Activated naive CD8-positive, alpha-beta T cell treated with anti-CD3 and anti-CD28 coated beads, Interleukin-2, amount 10 ng/mL, durations not matched to agents 7 days and 5 days (primary cell): ENCODE measurements at regions not wholly inside any gene's neighbourhood (a gene's known extent, or its start where the extent isn't known, plus 50 kb on each side); places are given as distances from the start of the nearest gene placed in this dataset.
"Not testable (repeated sequence)": the region's sequence is repeated elsewhere in the genome, so short reads cannot be mapped to it uniquely, and the experiment has no call there.

ENCODE experiments used
- ATAC-seq: fragments of 150-1000 bp; cut with Tn5 transposase; one replicate; pipeline ENCODE4 v1.10.0; 2021; ENCODE audit warnings: low read depth, moderate library complexity
- POLR2A ChIA-PET: fragments of 350-600 bp; sonication (Branson Sonifier 250); formaldehyde crosslinking; loops from one replicate; lab custom pipeline; 2021; ENCODE audit warnings: antibody characterized with exemption; lab: Charles Lee
- DNase-seq: peaks from one replicate; pipeline ENCODE4 v3.0.0; 2021
- H3K27ac Mint-ChIP-seq: one replicate; pipeline ENCODE4 v1.8.0; 2022; ENCODE audit warnings: mild to moderate bottlenecking, mixed read lengths
- H3K27me3 Mint-ChIP-seq: one replicate; pipeline ENCODE4 v1.8.0; 2022; ENCODE audit warnings: mild to moderate bottlenecking, moderate library complexity, mixed read lengths
- H3K36me3 Mint-ChIP-seq: one replicate; pipeline ENCODE4 v1.8.0; 2021; ENCODE audit warnings: mild to moderate bottlenecking, mixed read lengths
- H3K4me1 Mint-ChIP-seq: one replicate; pipeline ENCODE4 v1.8.0; 2021; ENCODE audit warnings: mixed read lengths
- H3K4me3 Mint-ChIP-seq: one replicate; pipeline ENCODE4 v1.8.0; 2022; ENCODE audit warnings: mild to moderate bottlenecking, moderate library complexity, mixed read lengths
- H3K9me3 Mint-ChIP-seq: one replicate; pipeline ENCODE4 v1.8.0; 2021; ENCODE audit warnings: mixed read lengths

DNA sequence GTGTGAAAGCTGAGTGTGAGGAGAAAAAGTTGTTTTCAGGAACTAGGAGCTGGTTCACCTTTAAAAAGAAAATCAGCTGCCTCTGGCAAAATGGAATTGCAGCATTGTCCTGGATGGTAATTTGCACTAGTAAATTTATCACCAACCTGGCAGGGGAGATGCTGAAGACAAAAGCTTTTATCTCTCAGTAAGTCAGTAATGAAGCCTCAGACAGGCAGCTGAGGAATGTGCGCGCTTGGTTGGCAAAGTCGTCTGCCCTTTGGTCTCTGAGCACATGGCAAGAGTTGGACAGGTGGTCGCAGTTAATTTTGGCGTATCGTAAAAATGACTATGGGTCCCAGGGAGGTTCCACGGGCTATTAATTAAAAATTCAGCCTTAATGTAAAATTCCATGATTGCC is 131.9 kb downstream of the BACH1 start:
- no peaks in the 10 kb centered on the region for H3K27me3 Mint-ChIP-seq
- ATAC-seq (no peak), DNase-seq (no peak)
- H3K27ac Mint-ChIP-seq = no peak overlapping the region
- H3K4me3 Mint-ChIP-seq = no peak overlapping the region
- peaks cover 10% of the 10 kb centered on the region for H3K4me1 Mint-ChIP-seq
- H3K36me3 Mint-ChIP-seq = peaks cover 2% of the 10 kb centered on the region
- no peaks in the 10 kb centered on the region for H3K9me3 Mint-ChIP-seq
- POLR2A ChIA-PET = no interaction called here

DNA sequence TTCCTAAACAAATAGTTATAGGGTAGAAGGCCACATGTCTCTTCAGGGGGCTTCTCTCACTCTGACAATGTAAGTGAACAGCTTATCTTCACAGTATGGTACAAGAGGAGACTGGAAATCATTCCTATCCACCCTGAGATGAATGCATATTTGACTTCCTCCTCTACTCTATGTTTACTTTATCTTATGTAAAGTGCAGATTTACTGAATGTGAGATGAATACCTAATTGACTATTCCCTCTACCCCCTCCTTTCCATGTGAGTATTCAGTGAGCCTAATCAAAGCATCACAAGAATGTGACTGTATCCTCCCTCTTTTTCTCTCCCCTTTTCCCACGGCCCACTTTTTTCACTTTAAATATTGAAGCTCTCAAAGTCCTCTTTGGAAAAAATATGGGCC is 132.5 kb downstream of the BACH1 start:
- peaks cover 5% of the 10 kb centered on the region for H3K36me3 Mint-ChIP-seq
- POLR2A ChIA-PET = no interaction called here
- peaks cover 16% of the 10 kb centered on the region for H3K4me1 Mint-ChIP-seq
- H3K27me3 Mint-ChIP-seq = no peaks in the 10 kb centered on the region
- H3K9me3 Mint-ChIP-seq = peaks cover 2% of the 10 kb centered on the region
- no peak overlapping the region for H3K27ac Mint-ChIP-seq
- no peak overlapping the region for H3K4me3 Mint-ChIP-seq
- no peak for DNase-seq
- ATAC-seq = no peak

DNA sequence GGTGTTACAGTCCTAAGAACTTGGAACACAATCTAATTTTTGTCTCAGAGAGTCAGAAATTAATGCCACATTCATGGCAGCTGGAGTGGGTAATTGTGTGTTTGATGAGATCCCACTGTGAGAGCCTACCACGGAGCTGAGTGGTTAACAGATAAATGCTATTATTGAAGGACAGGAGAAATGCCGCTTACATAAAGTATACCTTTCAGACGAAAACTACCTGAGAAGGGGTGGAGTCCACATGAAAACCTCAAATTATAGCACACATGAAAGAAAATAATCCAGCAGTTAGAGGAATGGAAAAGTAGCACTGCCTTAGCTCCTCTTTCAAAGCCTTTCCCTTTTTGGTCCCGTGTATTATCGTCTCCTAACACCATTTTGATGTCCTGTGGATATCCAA is 133.0 kb downstream of the BACH1 start:
- Mint-ChIP-seq H3K4me3 (no peak overlapping the region), H3K27me3 (no peaks in the 10 kb centered on the region), H3K4me1 (peaks cover 21% of the 10 kb centered on the region), H3K36me3 (peaks cover 5% of the 10 kb centered on the region), H3K9me3 (peaks cover 2% of the 10 kb centered on the region), H3K27ac (no peak overlapping the region)
- DNase-seq = no peak
- no peak for ATAC-seq
- POLR2A ChIA-PET = interaction anchor here (1.0 kb wide), 1 partner anchor 16 kb away, joined by 3 read pairs; no protein-coding TSS in a partner anchor

DNA sequence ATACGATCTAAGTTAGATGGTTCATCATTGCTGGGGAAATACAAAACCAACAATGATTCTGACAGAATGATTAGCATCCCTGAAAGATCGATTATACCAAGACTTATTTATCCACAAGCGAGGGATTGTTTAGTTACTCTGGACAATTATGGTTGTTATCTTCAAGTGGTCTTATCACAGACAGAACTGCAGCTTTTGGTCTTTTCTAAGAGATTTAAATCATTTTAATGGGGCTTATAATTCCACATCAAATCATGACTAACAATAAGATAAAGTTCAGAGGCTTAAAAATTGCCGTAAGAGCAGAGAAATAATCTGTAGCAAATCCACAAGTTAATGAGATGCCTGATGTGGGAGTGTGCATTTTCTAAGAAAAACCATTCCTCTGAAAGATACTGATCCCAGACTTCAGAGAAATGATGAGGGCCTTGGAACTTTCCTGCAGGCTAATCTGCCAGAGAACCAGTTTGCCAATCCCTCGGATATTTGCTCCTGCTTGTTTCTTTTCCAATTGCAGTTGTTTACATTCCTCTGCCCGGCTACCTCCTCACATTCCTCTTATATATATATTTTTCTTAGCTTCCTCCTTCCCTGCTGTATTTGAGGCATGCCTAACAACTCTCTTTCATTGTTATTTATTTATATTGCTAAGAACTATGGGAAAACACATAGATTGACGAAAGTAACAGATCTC is 134.8 kb downstream of the BACH1 start:
- Mint-ChIP-seq H3K36me3 (peaks cover 9% of the 10 kb centered on the region), H3K4me1 (peaks cover 25% of the 10 kb centered on the region), H3K4me3 (no peak overlapping the region), H3K27ac (no peak overlapping the region), H3K27me3 (no peaks in the 10 kb centered on the region), H3K9me3 (peaks cover 2% of the 10 kb centered on the region)
- POLR2A ChIA-PET = no interaction called here
- ATAC-seq (no peak), DNase-seq (no peak)

DNA sequence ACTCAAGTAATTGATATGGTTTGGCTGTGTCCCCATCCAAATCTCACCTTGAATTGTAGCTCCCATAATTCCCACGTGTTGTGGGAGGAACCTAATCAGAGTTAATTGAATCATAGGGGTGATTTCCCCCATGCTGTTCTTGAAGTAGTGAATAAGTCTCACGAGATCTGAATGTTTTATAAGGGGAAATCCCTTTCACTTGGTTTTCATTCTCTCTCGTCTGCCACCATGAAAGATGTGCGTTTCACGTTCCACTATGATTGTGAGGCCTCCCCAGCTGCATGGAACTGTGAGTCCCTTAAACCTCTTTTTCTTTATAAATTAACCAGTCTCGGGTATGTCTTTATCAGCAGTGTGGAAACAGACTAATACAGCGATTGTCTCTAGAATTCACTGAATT is 135.4 kb downstream of the BACH1 start:
- Mint-ChIP-seq H3K36me3 (peaks cover 9% of the 10 kb centered on the region), H3K4me1 (peaks cover 25% of the 10 kb centered on the region), H3K27ac (no peak overlapping the region), H3K4me3 (no peak overlapping the region), H3K9me3 (peaks cover 2% of the 10 kb centered on the region), H3K27me3 (no peaks in the 10 kb centered on the region)
- ATAC-seq (no peak), DNase-seq (no peak)
- POLR2A ChIA-PET = no interaction called here

DNA sequence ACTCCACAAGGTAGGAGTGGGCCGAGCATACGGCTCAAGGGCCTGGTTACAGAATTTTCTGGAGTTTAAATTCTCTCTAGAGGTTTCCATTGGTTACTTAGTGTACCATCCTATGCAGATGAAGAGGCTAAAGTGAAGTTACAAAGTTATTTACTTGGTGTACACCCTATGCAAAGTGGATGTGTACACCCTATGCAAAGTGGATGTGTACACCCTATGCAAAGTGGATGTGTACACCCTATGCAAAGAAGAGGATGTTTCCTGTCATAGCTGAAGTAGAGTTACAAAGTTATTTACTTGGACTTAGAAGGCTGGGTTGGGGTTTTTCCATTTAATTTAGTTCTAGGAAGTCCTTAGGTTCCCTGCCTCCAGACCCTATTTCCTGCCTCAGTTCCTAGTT is 136.3 kb downstream of the BACH1 start:
- H3K27me3 Mint-ChIP-seq, H3K9me3 Mint-ChIP-seq, H3K4me3 Mint-ChIP-seq, DNase-seq, H3K27ac Mint-ChIP-seq, ATAC-seq, H3K36me3 Mint-ChIP-seq: not testable (repeated sequence)
- POLR2A ChIA-PET = interaction anchor here (2.0 kb wide), 1 partner anchor 15 kb away, joined by 4 read pairs; no protein-coding TSS in a partner anchor
- peaks cover 25% of the 10 kb centered on the region for H3K4me1 Mint-ChIP-seq

GRCh38 chr21:29436143-29436542 is 137.4 kb downstream of the BACH1 start:
- Mint-ChIP-seq H3K4me1 (peaks cover 25% of the 10 kb centered on the region), H3K36me3 (peaks cover 9% of the 10 kb centered on the region), H3K27me3 (no peaks in the 10 kb centered on the region), H3K4me3 (peak overlapping the region; percentile 71), H3K27ac (peak overlapping the region; percentile 84), H3K9me3 (peaks cover 2% of the 10 kb centered on the region)
- DNase-seq (peak; percentile 37), ATAC-seq (peak; percentile 88)
- POLR2A ChIA-PET = interaction anchor here (0.6 to 2.0 kb wide), 2 partner anchors 14 to 85 kb away, joined by 4 to 5 read pairs; no protein-coding TSS in a partner anchor

GRCh38 chr21:29436650-29437049 is 137.9 kb downstream of the BACH1 start:
- POLR2A ChIA-PET = interaction anchor here (0.6 to 2.0 kb wide), 2 partner anchors 13 to 85 kb away, joined by 4 to 5 read pairs; no protein-coding TSS in a partner anchor
- peaks cover 9% of the 10 kb centered on the region for H3K36me3 Mint-ChIP-seq
- DNase-seq = no peak

DNA sequence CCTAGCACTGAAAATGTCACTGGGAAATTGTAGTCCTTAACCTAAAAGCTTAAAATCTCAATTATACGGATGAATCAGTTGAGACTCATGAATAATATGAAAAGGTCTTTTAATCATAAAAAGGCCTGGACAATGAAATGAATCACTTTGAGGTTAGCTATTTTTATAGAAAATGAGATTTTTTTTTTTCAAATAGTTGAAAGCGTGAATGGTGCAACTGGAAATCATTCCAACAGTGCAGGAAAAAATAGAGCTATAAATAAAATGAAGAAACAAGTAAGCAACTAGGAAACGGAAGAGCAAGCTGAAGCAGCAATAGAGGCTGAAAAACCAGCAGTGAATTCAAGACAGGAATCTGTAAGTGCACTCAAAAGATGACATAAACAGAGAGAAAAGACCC is 142.9 kb downstream of the BACH1 start:
- no peak overlapping the region for H3K27ac Mint-ChIP-seq
- ATAC-seq (no peak), DNase-seq (no peak)
- peaks cover 5% of the 10 kb centered on the region for H3K36me3 Mint-ChIP-seq
- POLR2A ChIA-PET = no interaction called here
- H3K4me1 Mint-ChIP-seq = peaks cover 5% of the 10 kb centered on the region
- H3K9me3 Mint-ChIP-seq = no peaks in the 10 kb centered on the region
- no peaks in the 10 kb centered on the region for H3K27me3 Mint-ChIP-seq
- no peak overlapping the region for H3K4me3 Mint-ChIP-seq

More at GRCh38 chr21:29436650-29437049, 137.9 kb downstream of the BACH1 start:
- peak; percentile 35 for ATAC-seq
- Mint-ChIP-seq H3K27me3 (no peaks in the 10 kb centered on the region), H3K4me3 (peak overlapping the region; percentile 71), H3K9me3 (peaks cover 2% of the 10 kb centered on the region), H3K4me1 (peaks cover 25% of the 10 kb centered on the region), H3K27ac (peak overlapping the region; percentile 84)

DNA sequence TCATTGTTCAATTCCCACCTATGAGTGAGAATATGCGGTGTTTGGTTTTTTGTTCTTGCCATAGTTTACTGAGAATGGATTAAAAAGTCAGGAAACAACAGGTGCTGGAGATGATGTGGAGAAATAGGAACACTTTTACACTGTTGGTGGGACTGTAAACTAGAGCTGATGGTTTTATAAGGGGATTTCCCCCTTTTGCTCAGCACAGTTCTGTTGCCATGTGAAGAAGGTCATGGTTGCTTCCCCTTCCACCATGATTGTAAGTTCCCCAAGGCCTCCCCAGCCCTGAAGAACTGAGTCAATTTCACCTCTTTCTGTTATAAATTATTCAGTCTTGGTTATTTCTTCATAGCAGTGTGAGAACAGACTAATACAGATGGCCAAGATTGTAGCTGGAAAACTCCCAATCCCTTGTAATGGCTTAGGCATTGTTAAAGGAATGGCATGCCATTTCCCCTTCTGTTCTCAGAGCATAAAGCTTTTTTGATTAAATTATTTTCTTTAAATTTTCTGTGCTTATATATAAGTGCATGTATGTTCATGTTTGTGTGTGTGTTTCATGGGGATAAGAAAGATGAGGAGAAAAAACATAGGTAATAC is 144.8 kb downstream of the BACH1 start:
- ATAC-seq = no peak
- no peak overlapping the region for H3K4me3 Mint-ChIP-seq
- no peaks in the 10 kb centered on the region for H3K27me3 Mint-ChIP-seq
- POLR2A ChIA-PET = no interaction called here
- peaks cover 2% of the 10 kb centered on the region for H3K36me3 Mint-ChIP-seq
- no peak overlapping the region for H3K27ac Mint-ChIP-seq
- H3K4me1 Mint-ChIP-seq = no peaks in the 10 kb centered on the region
- no peak for DNase-seq
- H3K9me3 Mint-ChIP-seq = peaks cover 4% of the 10 kb centered on the region

GRCh38 chr21:29448766-29449165 is 150.0 kb downstream of the BACH1 start:
- peaks cover 14% of the 10 kb centered on the region for H3K36me3 Mint-ChIP-seq
- ATAC-seq (no peak), DNase-seq (no peak)
- POLR2A ChIA-PET = interaction anchor here (0.6 to 1.1 kb wide), 4 partner anchors 9 to 564 kb away, joined by 3 read pairs; no protein-coding TSS in a partner anchor
- peaks cover 13% of the 10 kb centered on the region for H3K4me1 Mint-ChIP-seq
- no peaks in the 10 kb centered on the region for H3K27me3 Mint-ChIP-seq
- peak overlapping the region; percentile 88 for H3K27ac Mint-ChIP-seq
- peaks cover 10% of the 10 kb centered on the region for H3K9me3 Mint-ChIP-seq
- peak overlapping the region; percentile 60 for H3K4me3 Mint-ChIP-seq

GRCh38 chr21:29449306-29449950 is 150.7 kb downstream of the BACH1 start:
- no peak for DNase-seq
- H3K4me1 Mint-ChIP-seq = peaks cover 13% of the 10 kb centered on the region
- POLR2A ChIA-PET = interaction anchor here (0.6 to 1.2 kb wide), 7 partner anchors 10 to 565 kb away, joined by 3 to 4 read pairs (median 3); no protein-coding TSS in a partner anchor

GRCh38 chr21:29450058-29450457 is 151.3 kb downstream of the BACH1 start:
- DNase-seq = no peak
- ATAC-seq = no peak
- Mint-ChIP-seq H3K27ac (peak overlapping the region; percentile 88), H3K4me3 (peak overlapping the region; percentile 12), H3K4me1 (peaks cover 13% of the 10 kb centered on the region), H3K9me3 (peaks cover 10% of the 10 kb centered on the region), H3K27me3 (no peaks in the 10 kb centered on the region), H3K36me3 (peaks cover 14% of the 10 kb centered on the region)
- POLR2A ChIA-PET = interaction anchor here (0.6 to 1.2 kb wide), 2 partner anchors 15 to 56 kb away, joined by 3 to 4 read pairs; no protein-coding TSS in a partner anchor

More at GRCh38 chr21:29449306-29449950, 150.7 kb downstream of the BACH1 start:
- Mint-ChIP-seq H3K27me3 (no peaks in the 10 kb centered on the region), H3K4me3 (peak overlapping the region; percentile 60), H3K9me3 (peaks cover 10% of the 10 kb centered on the region), H3K36me3 (peaks cover 14% of the 10 kb centered on the region), H3K27ac (peak overlapping the region; percentile 88)
- ATAC-seq = peak; percentile 89
